ENCODE measurements at regions not wholly inside any gene's neighbourhood (a gene's known extent, or its start where the extent isn't known, plus 50 kb on each side); places are given as distances from the start of the nearest gene placed in this dataset.

GRCh38 chr11:37230865-37231264, 632.8 kb upstream of the RAG2 start:
- 67 to 85% (median 77%) methylated on average over 1 of the region's 1 CpG for WGBS, 5 donors
- no peak for DNase-seq
- intact Hi-C loops (cut with DNase I; ENCODE audit: low total_unique reads), result no loop called here
- H3K9me3 ChIP-seq, result no peaks in the 10 kb centered on the region
- TF ChIP-seq POLR2AphosphoS5 (IDR thresholded peaks at IDR 0.05) (no peak), EP300 (IDR thresholded peaks at IDR 0.05) (no peak), POLR2A (IDR thresholded peaks at IDR 0.05) (no peak), CTCF (IDR thresholded peaks at IDR 0.05) (no peak)
- no peaks in the 10 kb centered on the region for H3K27me3 ChIP-seq
- H3K27ac ChIP-seq, result no peak overlapping the region
- H3K4me1 ChIP-seq, result no peaks in the 10 kb centered on the region
- H3K36me3 ChIP-seq, result no peaks in the 10 kb centered on the region
- no peak overlapping the region for H3K4me3 ChIP-seq

GRCh38 chr11:37223962-37224361, 625.9 kb upstream of the RAG2 start:
- no peaks in the 10 kb centered on the region for H3K36me3 ChIP-seq
- H3K4me1 ChIP-seq, result no peaks in the 10 kb centered on the region
- peaks cover 0 to 19% (median 14%) of the 10 kb centered on the region in 4 donors for H3K9me3 ChIP-seq
- no peaks in the 10 kb centered on the region for H3K27me3 ChIP-seq
- no peak for DNase-seq
- H3K27ac ChIP-seq, result no peak overlapping the region
- intact Hi-C loops (cut with DNase I; ENCODE audit: low total_unique reads), result no loop called here
- TF ChIP-seq POLR2AphosphoS5 (IDR thresholded peaks at IDR 0.05), result no peak
- no peak for TF ChIP-seq POLR2A (IDR thresholded peaks at IDR 0.05)
- TF ChIP-seq CTCF (IDR thresholded peaks at IDR 0.05), result no peak
- no peak for TF ChIP-seq EP300 (IDR thresholded peaks at IDR 0.05)
- WGBS, 5 donors, result 70 to 87% (median 80%) methylated on average over 1 to 4 of the region's 4 CpGs
- H3K4me3 ChIP-seq, result no peak overlapping the region

- no peaks in the 10 kb centered on the region for H3K4me1 ChIP-seq
- peaks cover 0 to 9% (median 2%) of the 10 kb centered on the region in 4 donors for H3K9me3 ChIP-seq
- 71 to 84% (median 80%) methylated on average over 5 of the region's 5 CpGs for WGBS, 5 donors
- H3K27ac ChIP-seq, result no peak overlapping the region
- no peak overlapping the region for H3K4me3 ChIP-seq
- intact Hi-C loops (cut with DNase I; ENCODE audit: low total_unique reads), result no loop called here
- TF ChIP-seq POLR2AphosphoS5 (IDR thresholded peaks at IDR 0.05) (no peak), POLR2A (IDR thresholded peaks at IDR 0.05) (no peak), EP300 (IDR thresholded peaks at IDR 0.05) (no peak), CTCF (IDR thresholded peaks at IDR 0.05) (no peak)
- H3K36me3 ChIP-seq, result no peaks in the 10 kb centered on the region
- no peaks in the 10 kb centered on the region for H3K27me3 ChIP-seq
- DNase-seq, result no peak
Measured at GRCh38 chr11:37203006-37203405, 605.0 kb upstream of the RAG2 start.

- Histone ChIP-seq H3K36me3 (no peaks in the 10 kb centered on the region), H3K9me3 (peaks cover 0 to 4% (median 0%) of the 10 kb centered on the region in 4 donors), H3K4me3 (no peak overlapping the region), H3K27me3 (no peaks in the 10 kb centered on the region), H3K4me1 (no peaks in the 10 kb centered on the region), H3K27ac (no peak overlapping the region)
- 29 to 59% (median 35%) methylated on average over 1 of the region's 1 CpG for WGBS, 5 donors
- TF ChIP-seq POLR2AphosphoS5 (IDR thresholded peaks at IDR 0.05) (no peak), CTCF (IDR thresholded peaks at IDR 0.05) (no peak)
- DNase-seq, result no peak
- intact Hi-C loops (cut with DNase I; ENCODE audit: low total_unique reads), result no loop called here
Measured at GRCh38 chr11:37199082-37199481, 601.0 kb upstream of the RAG2 start.

Data from stomach (tissue), 8 donors.